ENCODE measurements at regions not wholly inside any gene's neighbourhood (a gene's known extent, or its start where the extent isn't known, plus 50 kb on each side); places are given as distances from the start of the nearest gene placed in this dataset.

GRCh38 chr15:62488387-62488786 lies 323.3 kb upstream of the C2CD4B start:
- no peaks in the 10 kb centered on the region for H3K36me3 Mint-ChIP-seq (ENCODE audit: insufficient read depth, unreplicated experiment)
- intact Hi-C loops (cut with micrococcal nuclease; ENCODE audit: unreplicated experiment), result no loop called here
- H3K4me3 Mint-ChIP-seq (ENCODE audit: low read depth, unreplicated experiment), result no peak overlapping the region
- CTCF ChIA-PET, result no interaction called here
- no peaks in the 10 kb centered on the region for H3K27me3 Mint-ChIP-seq (ENCODE audit: unreplicated experiment)
- no peak for TF ChIP-seq CTCF (IDR thresholded peaks at IDR 0.05; ENCODE audit: unreplicated experiment)
- no peak overlapping the region for H3K27ac Mint-ChIP-seq (ENCODE audit: unreplicated experiment)
- BruUV-seq (replicated peaks), result no TSS peak
- H3K4me1 Mint-ChIP-seq (ENCODE audit: low read depth, unreplicated experiment), result no peaks in the 10 kb centered on the region
- DNase-seq, result no peak
- H3K9me3 Mint-ChIP-seq (ENCODE audit: low read depth, unreplicated experiment), result no peaks in the 10 kb centered on the region

GRCh38 chr15:62491642-62492041 lies 326.6 kb upstream of the C2CD4B start:
- TF ChIP-seq CTCF (IDR thresholded peaks at IDR 0.05; ENCODE audit: unreplicated experiment), result no peak
- no TSS peak for BruUV-seq (replicated peaks)
- CTCF ChIA-PET, result interaction anchor here (0.7 to 0.8 kb wide), 2 partner anchors 58 to 427 kb away, joined by 3 to 7 read pairs; no protein-coding TSS in a partner anchor
- Mint-ChIP-seq H3K4me1 (ENCODE audit: low read depth, unreplicated experiment) (no peaks in the 10 kb centered on the region), H3K27ac (ENCODE audit: unreplicated experiment) (no peak overlapping the region), H3K36me3 (ENCODE audit: insufficient read depth, unreplicated experiment) (no peaks in the 10 kb centered on the region), H3K9me3 (ENCODE audit: low read depth, unreplicated experiment) (no peaks in the 10 kb centered on the region), H3K27me3 (ENCODE audit: unreplicated experiment) (no peaks in the 10 kb centered on the region), H3K4me3 (ENCODE audit: low read depth, unreplicated experiment) (no peak overlapping the region)
- intact Hi-C loops (cut with micrococcal nuclease; ENCODE audit: unreplicated experiment), result no loop called here
- no peak for DNase-seq

GRCh38 chr15:62492900-62493299 lies 327.8 kb upstream of the C2CD4B start:
- Mint-ChIP-seq H3K4me1 (ENCODE audit: low read depth, unreplicated experiment) (no peaks in the 10 kb centered on the region), H3K36me3 (ENCODE audit: insufficient read depth, unreplicated experiment) (no peaks in the 10 kb centered on the region), H3K27me3 (ENCODE audit: unreplicated experiment) (no peaks in the 10 kb centered on the region), H3K9me3 (ENCODE audit: low read depth, unreplicated experiment) (no peaks in the 10 kb centered on the region), H3K27ac (ENCODE audit: unreplicated experiment) (no peak overlapping the region), H3K4me3 (ENCODE audit: low read depth, unreplicated experiment) (no peak overlapping the region)
- CTCF ChIA-PET, result no interaction called here
- DNase-seq, result no peak
- intact Hi-C loops (cut with micrococcal nuclease; ENCODE audit: unreplicated experiment), result no loop called here
- no TSS peak for BruUV-seq (replicated peaks)
- TF ChIP-seq CTCF (IDR thresholded peaks at IDR 0.05; ENCODE audit: unreplicated experiment), result no peak

GRCh38 chr15:62494197-62494596 lies 329.1 kb upstream of the C2CD4B start:
- Mint-ChIP-seq H3K9me3 (ENCODE audit: low read depth, unreplicated experiment) (no peaks in the 10 kb centered on the region), H3K4me3 (ENCODE audit: low read depth, unreplicated experiment) (no peak overlapping the region), H3K36me3 (ENCODE audit: insufficient read depth, unreplicated experiment) (no peaks in the 10 kb centered on the region), H3K4me1 (ENCODE audit: low read depth, unreplicated experiment) (no peaks in the 10 kb centered on the region), H3K27me3 (ENCODE audit: unreplicated experiment) (no peaks in the 10 kb centered on the region), H3K27ac (ENCODE audit: unreplicated experiment) (no peak overlapping the region)
- DNase-seq, result no peak
- intact Hi-C loops (cut with micrococcal nuclease; ENCODE audit: unreplicated experiment), result no loop called here
- BruUV-seq (replicated peaks), result no TSS peak
- CTCF ChIA-PET, result no interaction called here
- TF ChIP-seq CTCF (IDR thresholded peaks at IDR 0.05; ENCODE audit: unreplicated experiment), result no peak

Measured in Calu3 (cell line).